ENCODE measurements at regions not wholly inside any gene's neighbourhood (a gene's known extent, or its start where the extent isn't known, plus 50 kb on each side); places are given as distances from the start of the nearest gene placed in this dataset.

DNA sequence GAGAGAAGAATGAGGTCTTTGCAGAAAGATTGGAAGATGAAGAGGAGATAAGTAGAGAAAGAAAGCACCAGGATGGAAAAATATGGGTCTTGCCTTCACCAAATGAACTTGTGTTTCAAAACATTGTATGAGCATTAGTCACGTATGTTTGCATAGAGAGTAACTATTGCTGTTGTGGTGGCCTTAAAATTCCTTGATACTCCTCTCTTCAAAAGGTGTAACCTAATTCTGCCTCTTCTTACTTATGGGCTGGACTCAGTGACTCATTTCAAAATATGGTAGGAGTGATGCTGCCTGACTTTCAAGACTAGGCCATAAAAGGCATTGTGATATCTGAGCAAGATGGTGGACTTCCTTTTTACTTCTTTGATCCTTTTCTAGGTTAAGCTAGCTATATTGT lies 228.7 kb upstream of the ZNF385D start:
- no peaks in the 10 kb centered on the region for H4K20me1 ChIP-seq (replicated peaks; ENCODE audit: control insufficient read depth, extremely low read depth, insufficient read depth, low read length)
- no TSS peak for BruUV-seq (replicated peaks)
- FAIRE-seq (no peak), DNase-seq (ENCODE audit: low read depth, low spot score) (no peak)
- ChIA-PET CTCF (no interaction called here), POLR2A (no interaction called here)
- no peak overlapping the region for H3K9ac ChIP-seq (replicated peaks; ENCODE audit: extremely low read depth, insufficient read depth, low read length)
- no peak overlapping the region for H3K4me2 ChIP-seq (ENCODE audit: insufficient read depth, low read length)
- no peak overlapping the region for H3K27ac ChIP-seq (ENCODE audit: insufficient read depth, low read depth, low read length)
- no peaks in the 10 kb centered on the region for H3K9me3 ChIP-seq (replicated peaks; ENCODE audit: control insufficient read depth, insufficient read depth, low read length)
- H3K4me3 ChIP-seq (replicated peaks in 1 of 3; ENCODE audit: insufficient read depth in 1 of 3, low read depth in 1 of 3, low read length in 3 of 3) = no peak overlapping the region
- no peaks in the 10 kb centered on the region for H3K27me3 ChIP-seq (ENCODE audit: control insufficient read depth in 2 of 2, insufficient read depth in 2 of 2, low read length in 2 of 2)
- H3K36me3 ChIP-seq (ENCODE audit: control insufficient read depth in 2 of 2, extremely low read depth in 1 of 2, insufficient read depth in 2 of 2, low read length in 2 of 2) = no peaks in the 10 kb centered on the region
- H3K4me1 ChIP-seq (ENCODE audit: control insufficient read depth, extremely low read depth, insufficient read depth, low read length) = no peaks in the 10 kb centered on the region
- TF ChIP-seq, protein P1, sequence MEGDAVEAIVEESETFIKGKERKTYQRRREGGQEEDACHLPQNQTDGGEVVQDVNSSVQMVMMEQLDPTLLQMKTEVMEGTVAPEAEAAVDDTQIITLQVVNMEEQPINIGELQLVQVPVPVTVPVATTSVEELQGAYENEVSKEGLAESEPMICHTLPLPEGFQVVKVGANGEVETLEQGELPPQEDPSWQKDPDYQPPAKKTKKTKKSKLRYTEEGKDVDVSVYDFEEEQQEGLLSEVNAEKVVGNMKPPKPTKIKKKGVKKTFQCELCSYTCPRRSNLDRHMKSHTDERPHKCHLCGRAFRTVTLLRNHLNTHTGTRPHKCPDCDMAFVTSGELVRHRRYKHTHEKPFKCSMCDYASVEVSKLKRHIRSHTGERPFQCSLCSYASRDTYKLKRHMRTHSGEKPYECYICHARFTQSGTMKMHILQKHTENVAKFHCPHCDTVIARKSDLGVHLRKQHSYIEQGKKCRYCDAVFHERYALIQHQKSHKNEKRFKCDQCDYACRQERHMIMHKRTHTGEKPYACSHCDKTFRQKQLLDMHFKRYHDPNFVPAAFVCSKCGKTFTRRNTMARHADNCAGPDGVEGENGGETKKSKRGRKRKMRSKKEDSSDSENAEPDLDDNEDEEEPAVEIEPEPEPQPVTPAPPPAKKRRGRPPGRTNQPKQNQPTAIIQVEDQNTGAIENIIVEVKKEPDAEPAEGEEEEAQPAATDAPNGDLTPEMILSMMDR (IDR thresholded peaks at IDR 0.05; ENCODE audit: extremely low read depth in 1 of 2, insufficient read depth in 1 of 2, low read depth in 1 of 2, low read length in 2 of 2) = no peak
- TF ChIP-seq POLR2A (IDR thresholded peaks at IDR 0.05; ENCODE audit: low read depth, low read length) (no peak), POLR2AphosphoS5 (IDR thresholded peaks at IDR 0.05; ENCODE audit: insufficient read depth, low read depth, low read length) (no peak)
- H3K79me2 ChIP-seq (ENCODE audit: control insufficient read depth, insufficient read depth, low read length) = no peaks in the 10 kb centered on the region
- H2AFZ ChIP-seq (ENCODE audit: low read depth, low read length) = no peak overlapping the region
- intact Hi-C loops (cut with micrococcal nuclease) = no loop called here
- dilution Hi-C loops (cut with MboI; ENCODE audit: extremely low pct_ligation_motif_present, low sequenced_read_pairs) = no loop called here
- no peaks in the 10 kb centered on the region for H3K9me1 ChIP-seq (replicated peaks; ENCODE audit: control insufficient read depth, extremely low read depth, insufficient read depth, low read length)

DNA sequence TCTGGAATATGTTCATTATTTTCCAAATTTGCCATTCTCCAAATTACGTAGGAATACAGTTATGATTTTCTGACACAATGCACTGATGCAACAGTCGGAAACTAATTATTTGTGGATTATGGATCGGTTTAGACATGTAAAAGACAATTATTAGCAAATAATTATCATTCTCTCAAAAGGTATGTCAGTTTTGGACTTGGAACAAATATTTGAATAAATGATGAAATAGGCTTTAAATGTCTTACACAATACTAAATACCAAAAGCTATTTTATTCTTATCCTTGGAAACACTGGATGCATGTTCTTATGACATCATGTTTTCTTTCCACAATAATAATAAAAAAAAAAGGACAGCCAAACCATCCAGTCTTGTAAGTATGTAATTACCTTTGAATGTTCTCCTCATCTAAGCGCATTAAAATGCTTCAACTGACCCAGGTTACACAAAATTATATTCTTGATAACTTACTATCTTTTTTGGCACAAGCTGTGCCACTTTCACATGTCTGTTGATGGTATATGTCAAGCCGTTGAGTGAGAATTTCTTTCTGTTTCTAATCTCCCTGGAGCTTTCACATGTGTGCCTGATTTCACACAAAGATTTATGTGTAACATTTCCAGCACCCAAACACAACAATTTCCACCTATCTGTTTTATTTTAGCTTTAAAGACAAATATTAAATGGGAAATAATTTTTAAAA lies 238.5 kb upstream of the ZNF385D start:
- no peak for TF ChIP-seq MYC (IDR thresholded peaks at IDR 0.05; ENCODE audit: low read depth, low read length)
- no peak for TF ChIP-seq POLR2AphosphoS5 (IDR thresholded peaks at IDR 0.05; ENCODE audit: insufficient read depth, low read depth, low read length)
- no peak for TF ChIP-seq POLR2A (IDR thresholded peaks at IDR 0.05; ENCODE audit: low read depth, low read length)
- TF ChIP-seq, protein P1 (IDR thresholded peaks at IDR 0.05; ENCODE audit: extremely low read depth in 1 of 2, insufficient read depth in 1 of 2, low read depth in 1 of 2, low read length in 2 of 2) = no peak
- no peak for TF ChIP-seq JUN (IDR thresholded peaks at IDR 0.05; ENCODE audit: borderline replicate concordance, insufficient read depth, insufficient read length, low read depth)
- no peak for TF ChIP-seq EZH2 (IDR thresholded peaks at IDR 0.05; ENCODE audit: borderline replicate concordance, low read depth, low read length, severe bottlenecking)
- no peak for TF ChIP-seq FOS (IDR thresholded peaks at IDR 0.05; ENCODE audit: borderline replicate concordance, insufficient read depth, low read length)
- TF ChIP-seq, protein P2, sequence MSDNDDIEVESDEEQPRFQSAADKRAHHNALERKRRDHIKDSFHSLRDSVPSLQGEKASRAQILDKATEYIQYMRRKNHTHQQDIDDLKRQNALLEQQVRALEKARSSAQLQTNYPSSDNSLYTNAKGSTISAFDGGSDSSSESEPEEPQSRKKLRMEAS (IDR thresholded peaks at IDR 0.05; ENCODE audit: insufficient read depth, insufficient read length) = no peak
- TF ChIP-seq GATA2 (IDR thresholded peaks at IDR 0.05; ENCODE audit: insufficient read depth, insufficient read length, low read depth, low read length) = no peak
- Histone ChIP-seq H2AFZ (ENCODE audit: low read depth, low read length) (no peak overlapping the region), H3K4me3 (replicated peaks in 1 of 3; ENCODE audit: insufficient read depth in 1 of 3, low read depth in 1 of 3, low read length in 3 of 3) (no peak overlapping the region), H3K9me3 (replicated peaks; ENCODE audit: control insufficient read depth, insufficient read depth, low read length) (no peaks in the 10 kb centered on the region), H3K36me3 (ENCODE audit: control insufficient read depth in 2 of 2, extremely low read depth in 1 of 2, insufficient read depth in 2 of 2, low read length in 2 of 2) (no peaks in the 10 kb centered on the region), H4K20me1 (replicated peaks; ENCODE audit: control insufficient read depth, extremely low read depth, insufficient read depth, low read length) (no peaks in the 10 kb centered on the region), H3K9ac (replicated peaks; ENCODE audit: extremely low read depth, insufficient read depth, low read length) (no peak overlapping the region), H3K79me2 (ENCODE audit: control insufficient read depth, insufficient read depth, low read length) (no peaks in the 10 kb centered on the region), H3K9me1 (replicated peaks; ENCODE audit: control insufficient read depth, extremely low read depth, insufficient read depth, low read length) (no peaks in the 10 kb centered on the region), H3K4me1 (ENCODE audit: control insufficient read depth, extremely low read depth, insufficient read depth, low read length) (no peaks in the 10 kb centered on the region), H3K27me3 (ENCODE audit: control insufficient read depth in 2 of 2, insufficient read depth in 2 of 2, low read length in 2 of 2) (no peaks in the 10 kb centered on the region), H3K27ac (ENCODE audit: insufficient read depth, low read depth, low read length) (no peak overlapping the region), H3K4me2 (ENCODE audit: insufficient read depth, low read length) (no peak overlapping the region)
- FAIRE-seq (no peak), DNase-seq (ENCODE audit: low read depth, low spot score) (no peak)
- CTCF ChIA-PET = interaction anchor here (0.6 kb wide), 1 partner anchor 92 kb away, joined by 3 read pairs; no protein-coding TSS in a partner anchor
- no TSS peak for BruUV-seq (replicated peaks)
- intact Hi-C loops (cut with micrococcal nuclease) = no loop called here
- dilution Hi-C loops (cut with MboI; ENCODE audit: extremely low pct_ligation_motif_present, low sequenced_read_pairs) = no loop called here
- POLR2A ChIA-PET = no interaction called here

All from endothelial cell of umbilical vein (primary cell).